Esophagus muscularis mucosa (tissue), 4 donors: ENCODE measurements at regions not wholly inside any gene's neighbourhood (a gene's known extent, or its start where the extent isn't known, plus 50 kb on each side); places are given as distances from the start of the nearest gene placed in this dataset.

Source experiments
- CTCF ChIP-seq, 3 experiments: fragments of 200-600 bp in 2 of 3; fragments of 450-650 bp in 1 of 3; sonication (generic) in 2 of 3; IDR thresholded peaks; one replicate each; pipeline ENCODE4 v1.5.1; 2017 to 2019; ENCODE audit warnings: antibody characterized with exemption in 3 of 3, mild to moderate bottlenecking in 2 of 3, moderate library complexity in 1 of 3
- EP300 ChIP-seq: sonication (generic); formaldehyde crosslinking; IDR thresholded peaks from one replicate; pipeline ENCODE4 v1.6.1; 2017; ENCODE audit warnings: antibody characterized with exemption
- POLR2A ChIP-seq: fragments of 450-650 bp; IDR thresholded peaks from one replicate; pipeline ENCODE4 v1.6.1; 2017; ENCODE audit warnings: antibody characterized with exemption, moderate library complexity, mild to moderate bottlenecking, low read depth

- TF ChIP-seq CTCF (IDR thresholded peaks at IDR 0.05) (no peak), POLR2A (no peak), EP300 (no peak)
These were observed 630.2 kb downstream of the FAT4 start for GRCh38 chr4:125944966-125945365.
